Endothelial cell (in vitro differentiated cells): ENCODE measurements at regions not wholly inside any gene's neighbourhood (a gene's known extent, or its start where the extent isn't known, plus 50 kb on each side); places are given as distances from the start of the nearest gene placed in this dataset.

Experiments used
- DNase-seq: peaks from one replicate; pipeline ENCODE4 v3.0.0; 2021; ENCODE audit warnings: low spot score
- H3K27ac Mint-ChIP-seq: one replicate; pipeline ENCODE4 v1.8.0; 2021; ENCODE audit warnings: mixed read lengths, inconsistent platforms; ENCODE audit not compliant: unreplicated experiment
- H3K27me3 Mint-ChIP-seq: one replicate; pipeline ENCODE4 v1.8.0; 2021; ENCODE audit warnings: mild to moderate bottlenecking, moderate library complexity, mixed read lengths, inconsistent platforms; ENCODE audit not compliant: unreplicated experiment
- H3K36me3 Mint-ChIP-seq: one replicate; pipeline ENCODE4 v1.8.0; 2021; ENCODE audit warnings: mild to moderate bottlenecking, low read depth, mixed read lengths, inconsistent platforms; ENCODE audit not compliant: unreplicated experiment
- H3K4me1 Mint-ChIP-seq: one replicate; pipeline ENCODE4 v1.8.0; 2021; ENCODE audit warnings: mild to moderate bottlenecking, mixed read lengths, inconsistent platforms; ENCODE audit not compliant: unreplicated experiment
- H3K4me3 Mint-ChIP-seq: one replicate; pipeline ENCODE4 v1.8.0; 2021; ENCODE audit warnings: mild to moderate bottlenecking, mixed read lengths, inconsistent platforms; ENCODE audit not compliant: unreplicated experiment
- H3K9me3 Mint-ChIP-seq: one replicate; pipeline ENCODE4 v1.8.0; 2021; ENCODE audit warnings: mixed read lengths, inconsistent platforms; ENCODE audit not compliant: unreplicated experiment
- CTCF ChIP-seq: fragments of 200-600 bp; sonication (generic); IDR thresholded peaks from one replicate; pipeline ENCODE4 v1.5.0; 2021; ENCODE audit warnings: antibody characterized with exemption; ENCODE audit not compliant: unreplicated experiment

GRCh38 chr5:31107091-31107518, 86.4 kb upstream of the CDH6 start:
- no peak overlapping the region for H3K27ac Mint-ChIP-seq
- DNase-seq, result no peak
- no peaks in the 10 kb centered on the region for H3K4me1 Mint-ChIP-seq
- no peak overlapping the region for H3K4me3 Mint-ChIP-seq
- no peaks in the 10 kb centered on the region for H3K27me3 Mint-ChIP-seq
- H3K36me3 Mint-ChIP-seq, result no peaks in the 10 kb centered on the region
- TF ChIP-seq CTCF, result no peak
- H3K9me3 Mint-ChIP-seq, result no peaks in the 10 kb centered on the region

DNA sequence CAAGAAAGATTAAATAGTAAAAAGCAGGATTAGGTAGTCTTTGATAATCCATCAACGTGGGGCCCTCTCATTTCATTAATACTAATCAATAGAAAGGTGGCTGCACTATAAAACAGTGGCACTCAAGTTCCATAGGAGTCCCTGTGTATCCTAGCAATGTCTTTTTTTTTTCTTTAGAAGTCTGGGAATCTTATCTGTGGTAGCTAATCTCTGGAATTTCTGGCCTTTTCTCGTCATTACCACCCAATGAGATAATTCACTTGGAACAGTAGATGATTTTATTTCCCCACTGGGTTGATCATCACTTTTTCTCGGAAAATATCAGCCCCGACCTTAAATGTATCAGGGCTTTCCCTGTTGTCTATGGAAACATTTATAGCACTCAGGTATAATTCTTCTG, 86.8 kb upstream of the CDH6 start:
- no peak for DNase-seq
- no peak overlapping the region for H3K27ac Mint-ChIP-seq
- H3K36me3 Mint-ChIP-seq, result no peaks in the 10 kb centered on the region
- no peak for TF ChIP-seq CTCF
- no peaks in the 10 kb centered on the region for H3K4me1 Mint-ChIP-seq
- H3K4me3 Mint-ChIP-seq, result no peak overlapping the region
- H3K27me3 Mint-ChIP-seq, result no peaks in the 10 kb centered on the region
- H3K9me3 Mint-ChIP-seq, result no peaks in the 10 kb centered on the region

GRCh38 chr5:31106278-31106677, 87.2 kb upstream of the CDH6 start:
- Mint-ChIP-seq H3K4me1 (no peaks in the 10 kb centered on the region), H3K27ac (no peak overlapping the region), H3K4me3 (no peak overlapping the region), H3K9me3 (no peaks in the 10 kb centered on the region), H3K36me3 (no peaks in the 10 kb centered on the region), H3K27me3 (no peaks in the 10 kb centered on the region)
- no peak for TF ChIP-seq CTCF
- no peak for DNase-seq

GRCh38 chr5:31104775-31105174, 88.7 kb upstream of the CDH6 start:
- no peak overlapping the region for H3K27ac Mint-ChIP-seq
- no peak for DNase-seq
- peaks cover 1% of the 10 kb centered on the region for H3K27me3 Mint-ChIP-seq
- no peaks in the 10 kb centered on the region for H3K9me3 Mint-ChIP-seq
- H3K4me3 Mint-ChIP-seq, result no peak overlapping the region
- H3K36me3 Mint-ChIP-seq, result no peaks in the 10 kb centered on the region
- no peaks in the 10 kb centered on the region for H3K4me1 Mint-ChIP-seq
- TF ChIP-seq CTCF, result no peak

DNA sequence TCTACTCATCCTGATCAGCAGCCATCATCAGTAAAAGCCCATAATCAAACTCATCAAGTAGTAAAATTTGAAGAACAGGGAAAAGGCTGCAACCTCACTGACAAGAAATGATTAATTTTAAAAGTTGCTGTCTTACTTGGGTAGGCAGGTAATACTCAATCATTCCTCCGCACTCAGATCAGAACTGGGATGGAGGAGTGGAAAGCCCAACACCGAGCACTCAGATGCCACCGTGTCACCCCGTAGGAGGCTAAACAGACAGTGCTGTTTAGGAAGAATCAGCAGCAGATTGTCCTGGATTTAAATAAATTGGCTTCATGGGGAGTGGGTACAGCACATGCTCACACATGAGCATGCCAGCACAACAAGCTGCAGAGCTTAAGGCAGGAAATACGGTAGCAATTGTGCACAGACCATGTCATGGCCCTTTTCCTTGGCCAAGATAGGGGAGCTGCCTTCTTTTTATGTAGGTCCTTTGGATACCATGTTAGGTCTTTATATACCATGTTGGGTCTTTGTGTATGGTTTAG, 92.6 kb upstream of the CDH6 start:
- TF ChIP-seq CTCF, result no peak
- Mint-ChIP-seq H3K27me3 (peaks cover 1% of the 10 kb centered on the region), H3K27ac (no peak overlapping the region), H3K9me3 (no peaks in the 10 kb centered on the region), H3K36me3 (no peaks in the 10 kb centered on the region), H3K4me3 (no peak overlapping the region), H3K4me1 (no peaks in the 10 kb centered on the region)
- DNase-seq, result no peak
